HG03064 (cell line): ENCODE measurements at regions not wholly inside any gene's neighbourhood (a gene's known extent, or its start where the extent isn't known, plus 50 kb on each side); places are given as distances from the start of the nearest gene placed in this dataset.
"Not testable (repeated sequence)": the region's sequence is repeated elsewhere in the genome, so short reads cannot be mapped to it uniquely, and the experiment has no call there.

Source experiments
- ATAC-seq: cut with Tn5 transposase; IDR thresholded peaks from one replicate; pipeline ENCODE4 v1.9.1; 2021; ENCODE audit warnings: low read depth; ENCODE audit not compliant: unreplicated experiment

- ATAC-seq, result no peak
Observed at GRCh38 chr6:12473494-12473893, 183.3 kb downstream of the EDN1 start.

GRCh38 chr6:12474167-12475140, 184.3 kb downstream of the EDN1 start:
- no peak for ATAC-seq

GRCh38 chr6:12476484-12476883, 186.3 kb downstream of the EDN1 start:
- ATAC-seq, result no peak

GRCh38 chr6:12477616-12478015, 187.5 kb downstream of the EDN1 start:
- no peak for ATAC-seq

GRCh38 chr6:12478921-12479320, 188.8 kb downstream of the EDN1 start:
- no peak for ATAC-seq

- no peak for ATAC-seq
Observed at GRCh38 chr6:12479451-12479850, 189.3 kb downstream of the EDN1 start.

- no peak for ATAC-seq
Observed at GRCh38 chr6:12479881-12480280, 189.7 kb downstream of the EDN1 start.

- no peak for ATAC-seq
Observed at GRCh38 chr6:12480379-12480778, 190.2 kb downstream of the EDN1 start.

- no peak for ATAC-seq
Observed at GRCh38 chr6:12481292-12481691, 191.1 kb downstream of the EDN1 start.

- ATAC-seq, result no peak
Observed at GRCh38 chr6:12481850-12482249, 191.7 kb downstream of the EDN1 start.

- ATAC-seq, result no peak
Observed at GRCh38 chr6:12482386-12483375, 192.5 kb downstream of the EDN1 start.

GRCh38 chr6:12483712-12484111, 193.6 kb downstream of the EDN1 start:
- peak; percentile 81 for ATAC-seq

- no peak for ATAC-seq
Observed at GRCh38 chr6:12484519-12484918, 194.4 kb downstream of the EDN1 start.

- ATAC-seq, result no peak
Observed at GRCh38 chr6:12485226-12485764, 195.1 kb downstream of the EDN1 start.

- no peak for ATAC-seq
Observed at GRCh38 chr6:12485837-12486236, 195.7 kb downstream of the EDN1 start.

- no peak for ATAC-seq
Observed at GRCh38 chr6:12490351-12490903, 200.3 kb downstream of the EDN1 start.

GRCh38 chr6:12490904-12491571, 200.9 kb downstream of the EDN1 start:
- no peak for ATAC-seq

GRCh38 chr6:12492929-12493328, 202.8 kb downstream of the EDN1 start:
- not testable (repeated sequence) for ATAC-seq

GRCh38 chr6:12493446-12493845, 203.3 kb downstream of the EDN1 start:
- no peak for ATAC-seq

GRCh38 chr6:12494161-12494560, 204.0 kb downstream of the EDN1 start:
- ATAC-seq, result no peak
